GM23338 (cell line): ENCODE measurements at regions not wholly inside any gene's neighbourhood (a gene's known extent, or its start where the extent isn't known, plus 50 kb on each side); places are given as distances from the start of the nearest gene placed in this dataset.

Source experiments
- ATAC-seq: fragments of 200-7000 bp; cut with Tn5 transposase; 3 replicates; pipeline ENCODE4 v1.9.1; 2020
- DNase-seq: peaks from one replicate; pipeline ENCODE4 v3.0.0-alpha.2; 2015; ENCODE audit warnings: low spot score
- H2AFZ ChIP-seq: fragments of 200-600 bp; sonication (generic); 2 replicates; pipeline ENCODE4 v1.8.0; 2016; ENCODE audit warnings: antibody characterized with exemption, mild to moderate bottlenecking, moderate library complexity
- H3F3A ChIP-seq: fragments of 200-600 bp; sonication (generic); replicated peaks from 2 replicates; pipeline ENCODE4 v1.8.0; 2017; ENCODE audit warnings: antibody characterized with exemption, mixed run types, low read depth
- H3K27ac ChIP-seq: fragments of 200-600 bp; sonication (generic); 2 replicates; pipeline ENCODE4 v1.6.1; 2016; ENCODE audit warnings: low read depth
- H3K27me3 ChIP-seq: fragments of 200-600 bp; sonication (generic); 2 replicates; pipeline ENCODE4 v1.8.0; 2016; ENCODE audit warnings: mild to moderate bottlenecking, mixed run types, moderate library complexity; ENCODE audit not compliant: insufficient read depth
- H3K36me3 ChIP-seq: fragments of 200-600 bp; sonication (generic); 2 replicates; pipeline ENCODE4 v1.8.0; 2016; ENCODE audit warnings: mild to moderate bottlenecking; ENCODE audit not compliant: insufficient read depth
- H3K4me1 ChIP-seq: fragments of 200-600 bp; sonication (generic); 2 replicates; pipeline ENCODE4 v1.8.0; 2016; ENCODE audit warnings: mild to moderate bottlenecking, moderate library complexity; ENCODE audit not compliant: insufficient read depth
- H3K4me2 ChIP-seq: fragments of 200-600 bp; sonication (generic); 2 replicates; pipeline ENCODE4 v1.7.1; 2017; ENCODE audit warnings: mixed run types
- H3K4me3 ChIP-seq: fragments of 200-600 bp; sonication (generic); 2 replicates; pipeline ENCODE4 v1.6.1; 2016; ENCODE audit warnings: mixed run types
- H3K79me2 ChIP-seq: fragments of 200-600 bp; sonication (generic); replicated peaks from 2 replicates; pipeline ENCODE4 v1.8.0; 2017; ENCODE audit warnings: mild to moderate bottlenecking; ENCODE audit not compliant: insufficient read depth
- H3K9me2 ChIP-seq: fragments of 200-600 bp; sonication (generic); 2 replicates; pipeline ENCODE4 v1.8.0; 2017; ENCODE audit not compliant: insufficient read depth
- H4K20me1 ChIP-seq: fragments of 200-600 bp; sonication (generic); replicated peaks from 2 replicates; pipeline ENCODE4 v1.8.0; 2017; ENCODE audit warnings: mild to moderate bottlenecking; ENCODE audit not compliant: insufficient read depth
- H3K27ac Mint-ChIP-seq: 2 replicates; pipeline ENCODE4 v1.8.0; 2020; ENCODE audit warnings: inconsistent platforms, mild to moderate bottlenecking, moderate library complexity, mixed read lengths
- H3K27me3 Mint-ChIP-seq: 3 replicates; pipeline ENCODE4 v1.8.0; 2022; ENCODE audit warnings: low read depth, mild to moderate bottlenecking, moderate library complexity, mixed read lengths, inconsistent platforms; ENCODE audit not compliant: insufficient read depth, poor library complexity
- H3K36me3 Mint-ChIP-seq: 3 replicates; pipeline ENCODE4 v1.8.0; 2021; ENCODE audit warnings: low read depth, mild to moderate bottlenecking, inconsistent platforms, moderate library complexity, mixed read lengths
- H3K4me1 Mint-ChIP-seq: 3 replicates; pipeline ENCODE4 v1.8.0; 2020; ENCODE audit warnings: mild to moderate bottlenecking, inconsistent platforms, mixed read lengths
- H3K4me3 Mint-ChIP-seq: 3 replicates; pipeline ENCODE4 v1.8.0; 2021; ENCODE audit warnings: moderate library complexity, mild to moderate bottlenecking, inconsistent platforms, mixed read lengths
- H3K9me3 Mint-ChIP-seq: 3 replicates; pipeline ENCODE4 v1.8.0; 2020; ENCODE audit warnings: moderate library complexity, mild to moderate bottlenecking, inconsistent platforms, mixed read lengths
- CREB1 ChIP-seq: fragments of 250-450 bp; sonication (Bioruptor Pico); IDR thresholded peaks from 2 replicates; pipeline ENCODE4 v1.5.0; 2020; ENCODE audit warnings: low read depth, mild to moderate bottlenecking, moderate library complexity
- EZH2 ChIP-seq: fragments of 200-600 bp; sonication (generic); IDR thresholded peaks from one replicate; pipeline ENCODE4 v1.8.0; 2017; ENCODE audit warnings: antibody characterized with exemption, mild to moderate bottlenecking, low read depth; ENCODE audit not compliant: unreplicated experiment
- EZH2phosphoT487 ChIP-seq: fragments of 200-600 bp; sonication (generic); IDR thresholded peaks from one replicate; pipeline ENCODE4 v1.8.1; 2018; ENCODE audit warnings: antibody characterized with exemption; ENCODE audit not compliant: unreplicated experiment
- JUNB ChIP-seq: IDR thresholded peaks from one replicate; pipeline ENCODE4 v1.6.1; 2016; ENCODE audit warnings: antibody characterized with exemption; ENCODE audit not compliant: unreplicated experiment
- NANOG ChIP-seq: IDR thresholded peaks from 2 replicates; pipeline ENCODE4 v1.6.1; 2016; ENCODE audit warnings: antibody characterized with exemption, borderline replicate concordance
- POLR2AphosphoS5 ChIP-seq: IDR thresholded peaks from 2 replicates; pipeline ENCODE4 v1.6.1; 2016; ENCODE audit warnings: antibody characterized with exemption, low read depth
- STAT1 ChIP-seq: IDR thresholded peaks from one replicate; pipeline ENCODE4 v1.6.1; 2016; ENCODE audit warnings: antibody characterized with exemption; ENCODE audit not compliant: unreplicated experiment
- ZNF114 ChIP-seq: fragments of 250-450 bp; sonication (Bioruptor Pico); IDR thresholded peaks from 2 replicates; pipeline ENCODE4 v1.5.0; 2020; ENCODE audit warnings: mild to moderate bottlenecking, moderate library complexity
- ZNF331 ChIP-seq: fragments of 250-450 bp; sonication (Bioruptor Pico); IDR thresholded peaks from 2 replicates; pipeline ENCODE4 v1.5.0; 2020; ENCODE audit warnings: low read depth, mild to moderate bottlenecking, moderate library complexity
- TF ChIP-seq, protein P1 (sequence below): IDR thresholded peaks from one replicate; pipeline ENCODE4 v1.6.1; 2018; ENCODE audit warnings: antibody characterized with exemption; ENCODE audit not compliant: unreplicated experiment
- TF ChIP-seq, protein P2 (sequence below): IDR thresholded peaks from 2 replicates; pipeline ENCODE4 v1.6.1; 2016; ENCODE audit warnings: antibody characterized with exemption
- TF ChIP-seq, protein P3 (sequence below), 2 experiments: fragments of 200-600 bp in 1 of 2; sonication (generic) in 1 of 2; conservative IDR thresholded peaks; 2 replicates each; pipeline versions ENCODE4 v1.5.1 to v1.6.1; 2016 to 2017; ENCODE audit warnings: antibody characterized with exemption in 2 of 2, low read depth in 2 of 2, mild to moderate bottlenecking in 2 of 2, moderate library complexity in 1 of 2

DNA sequence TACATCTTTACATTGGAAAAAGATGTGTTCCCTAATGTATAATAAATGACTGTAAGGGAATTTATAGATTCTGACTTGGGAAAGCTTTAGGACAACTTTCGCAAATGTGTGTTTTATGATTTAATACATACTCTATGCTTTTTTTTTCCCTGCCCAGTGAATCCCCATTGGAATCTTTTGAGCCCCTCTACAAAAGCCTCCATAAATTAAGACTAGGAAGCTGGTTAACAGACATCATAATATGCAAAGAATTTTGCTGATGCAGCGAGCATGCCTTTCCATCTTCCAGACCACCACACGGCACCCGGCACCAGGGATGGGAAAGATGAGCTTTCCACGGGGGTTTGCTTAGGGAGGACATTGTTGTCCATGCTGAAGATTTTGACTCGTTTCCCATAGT, 156.1 kb upstream of the IVNS1ABP start:
- Histone ChIP-seq H2AFZ (no peak overlapping the region), H3K4me1 (no peaks in the 10 kb centered on the region), H3K79me2 (no peaks in the 10 kb centered on the region), H3K4me3 (no peak overlapping the region), H4K20me1 (no peaks in the 10 kb centered on the region), H3F3A (no peaks in the 10 kb centered on the region), H3K27ac (no peak overlapping the region), H3K4me2 (no peak overlapping the region), H3K27me3 (no peaks in the 10 kb centered on the region), H3K9me2 (0 out of 2 replicates have a peak, but pooled peaks cover 7% of the 10 kb centered on the region), H3K36me3 (no peaks in the 10 kb centered on the region)
- DNase-seq (no peak), ATAC-seq (no peak)
- H3K27ac Mint-ChIP-seq: no peak overlapping the region
- no peaks in the 10 kb centered on the region for H3K36me3 Mint-ChIP-seq
- no peaks in the 10 kb centered on the region for H3K9me3 Mint-ChIP-seq
- TF ChIP-seq CREB1 (no peak), NANOG (no peak)
- H3K4me1 Mint-ChIP-seq: no peaks in the 10 kb centered on the region
- H3K27me3 Mint-ChIP-seq: no peaks in the 10 kb centered on the region
- no peak overlapping the region for H3K4me3 Mint-ChIP-seq

DNA sequence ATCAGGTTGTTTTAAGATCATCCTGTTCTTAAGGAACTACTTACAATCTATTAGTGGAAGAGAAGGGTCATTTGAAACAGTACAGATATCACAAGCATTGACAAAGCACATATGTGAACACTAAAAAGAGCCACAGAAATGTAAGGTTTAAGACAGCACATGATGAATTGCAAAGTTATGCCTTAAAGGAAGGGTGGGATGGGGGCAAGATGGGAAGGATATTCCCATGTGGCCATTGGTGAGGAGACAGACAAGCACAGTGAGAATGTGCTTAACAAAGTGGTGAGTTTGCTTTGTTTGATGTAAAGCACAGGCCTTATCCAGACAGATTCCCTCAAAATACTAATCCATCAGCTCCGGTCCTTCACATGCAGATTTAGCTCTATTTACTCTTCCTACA, 151.6 kb upstream of the IVNS1ABP start:
- ATAC-seq (no peak), DNase-seq (no peak)
- Mint-ChIP-seq H3K4me1 (no peaks in the 10 kb centered on the region), H3K27me3 (no peaks in the 10 kb centered on the region), H3K27ac (no peak overlapping the region), H3K4me3 (no peak overlapping the region), H3K9me3 (no peaks in the 10 kb centered on the region), H3K36me3 (no peaks in the 10 kb centered on the region)
- no peaks in the 10 kb centered on the region for H4K20me1 ChIP-seq
- peaks cover 7% of the 10 kb centered on the region; the same call in 1 of the 2 replicates for H3K9me2 ChIP-seq
- H3K4me3 ChIP-seq: no peak overlapping the region
- no peaks in the 10 kb centered on the region for H3K27me3 ChIP-seq
- H3K79me2 ChIP-seq: no peaks in the 10 kb centered on the region
- no peak overlapping the region for H2AFZ ChIP-seq
- H3K4me2 ChIP-seq: no peak overlapping the region
- H3K27ac ChIP-seq: no peak overlapping the region
- H3K36me3 ChIP-seq: no peaks in the 10 kb centered on the region
- no peaks in the 10 kb centered on the region for H3K4me1 ChIP-seq
- H3F3A ChIP-seq: no peaks in the 10 kb centered on the region
- TF ChIP-seq EZH2 (no peak), STAT1 (no peak), POLR2AphosphoS5 (no peak), NANOG (no peak), JUNB (no peak), ZNF114 (CRISPR knock-in tag) (no peak), EZH2phosphoT487 (no peak), ZNF331 (CRISPR knock-in tag) (no peak), CREB1 (no peak)
- TF ChIP-seq, protein P1, sequence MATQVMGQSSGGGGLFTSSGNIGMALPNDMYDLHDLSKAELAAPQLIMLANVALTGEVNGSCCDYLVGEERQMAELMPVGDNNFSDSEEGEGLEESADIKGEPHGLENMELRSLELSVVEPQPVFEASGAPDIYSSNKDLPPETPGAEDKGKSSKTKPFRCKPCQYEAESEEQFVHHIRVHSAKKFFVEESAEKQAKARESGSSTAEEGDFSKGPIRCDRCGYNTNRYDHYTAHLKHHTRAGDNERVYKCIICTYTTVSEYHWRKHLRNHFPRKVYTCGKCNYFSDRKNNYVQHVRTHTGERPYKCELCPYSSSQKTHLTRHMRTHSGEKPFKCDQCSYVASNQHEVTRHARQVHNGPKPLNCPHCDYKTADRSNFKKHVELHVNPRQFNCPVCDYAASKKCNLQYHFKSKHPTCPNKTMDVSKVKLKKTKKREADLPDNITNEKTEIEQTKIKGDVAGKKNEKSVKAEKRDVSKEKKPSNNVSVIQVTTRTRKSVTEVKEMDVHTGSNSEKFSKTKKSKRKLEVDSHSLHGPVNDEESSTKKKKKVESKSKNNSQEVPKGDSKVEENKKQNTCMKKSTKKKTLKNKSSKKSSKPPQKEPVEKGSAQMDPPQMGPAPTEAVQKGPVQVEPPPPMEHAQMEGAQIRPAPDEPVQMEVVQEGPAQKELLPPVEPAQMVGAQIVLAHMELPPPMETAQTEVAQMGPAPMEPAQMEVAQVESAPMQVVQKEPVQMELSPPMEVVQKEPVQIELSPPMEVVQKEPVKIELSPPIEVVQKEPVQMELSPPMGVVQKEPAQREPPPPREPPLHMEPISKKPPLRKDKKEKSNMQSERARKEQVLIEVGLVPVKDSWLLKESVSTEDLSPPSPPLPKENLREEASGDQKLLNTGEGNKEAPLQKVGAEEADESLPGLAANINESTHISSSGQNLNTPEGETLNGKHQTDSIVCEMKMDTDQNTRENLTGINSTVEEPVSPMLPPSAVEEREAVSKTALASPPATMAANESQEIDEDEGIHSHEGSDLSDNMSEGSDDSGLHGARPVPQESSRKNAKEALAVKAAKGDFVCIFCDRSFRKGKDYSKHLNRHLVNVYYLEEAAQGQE: no peak
- TF ChIP-seq, protein P2, sequence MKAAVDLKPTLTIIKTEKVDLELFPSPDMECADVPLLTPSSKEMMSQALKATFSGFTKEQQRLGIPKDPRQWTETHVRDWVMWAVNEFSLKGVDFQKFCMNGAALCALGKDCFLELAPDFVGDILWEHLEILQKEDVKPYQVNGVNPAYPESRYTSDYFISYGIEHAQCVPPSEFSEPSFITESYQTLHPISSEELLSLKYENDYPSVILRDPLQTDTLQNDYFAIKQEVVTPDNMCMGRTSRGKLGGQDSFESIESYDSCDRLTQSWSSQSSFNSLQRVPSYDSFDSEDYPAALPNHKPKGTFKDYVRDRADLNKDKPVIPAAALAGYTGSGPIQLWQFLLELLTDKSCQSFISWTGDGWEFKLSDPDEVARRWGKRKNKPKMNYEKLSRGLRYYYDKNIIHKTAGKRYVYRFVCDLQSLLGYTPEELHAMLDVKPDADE: no peak
- TF ChIP-seq, protein P3, sequence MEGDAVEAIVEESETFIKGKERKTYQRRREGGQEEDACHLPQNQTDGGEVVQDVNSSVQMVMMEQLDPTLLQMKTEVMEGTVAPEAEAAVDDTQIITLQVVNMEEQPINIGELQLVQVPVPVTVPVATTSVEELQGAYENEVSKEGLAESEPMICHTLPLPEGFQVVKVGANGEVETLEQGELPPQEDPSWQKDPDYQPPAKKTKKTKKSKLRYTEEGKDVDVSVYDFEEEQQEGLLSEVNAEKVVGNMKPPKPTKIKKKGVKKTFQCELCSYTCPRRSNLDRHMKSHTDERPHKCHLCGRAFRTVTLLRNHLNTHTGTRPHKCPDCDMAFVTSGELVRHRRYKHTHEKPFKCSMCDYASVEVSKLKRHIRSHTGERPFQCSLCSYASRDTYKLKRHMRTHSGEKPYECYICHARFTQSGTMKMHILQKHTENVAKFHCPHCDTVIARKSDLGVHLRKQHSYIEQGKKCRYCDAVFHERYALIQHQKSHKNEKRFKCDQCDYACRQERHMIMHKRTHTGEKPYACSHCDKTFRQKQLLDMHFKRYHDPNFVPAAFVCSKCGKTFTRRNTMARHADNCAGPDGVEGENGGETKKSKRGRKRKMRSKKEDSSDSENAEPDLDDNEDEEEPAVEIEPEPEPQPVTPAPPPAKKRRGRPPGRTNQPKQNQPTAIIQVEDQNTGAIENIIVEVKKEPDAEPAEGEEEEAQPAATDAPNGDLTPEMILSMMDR (conservative IDR thresholded peaks at IDR 0.05; ENCODE audit: low read depth in 2 of 2): no peak
